AG04450 (cell line): ENCODE measurements at regions not wholly inside any gene's neighbourhood (a gene's known extent, or its start where the extent isn't known, plus 50 kb on each side); places are given as distances from the start of the nearest gene placed in this dataset.

Source experiments
- CTCF ChIA-PET: fragments of 300-600, 350-600 bp; formaldehyde crosslinking; extraction: SDS; loops from one replicate; lab custom pipeline; 2022; ENCODE audit warnings: antibody characterized with exemption, inconsistent platforms; lab: Charles Lee
- POLR2A ChIA-PET: fragments of 350-600 bp; formaldehyde crosslinking; extraction: SDS; loops from one replicate; lab custom pipeline; 2021; ENCODE audit warnings: antibody characterized with exemption, inconsistent platforms; lab: Yijun Ruan, JAX
- DNase-seq: peaks from one replicate; pipeline ENCODE4 v3.0.0-alpha.2; 2011; ENCODE audit warnings: low read depth, low spot score
- H3K27ac ChIP-seq: one replicate; pipeline ENCODE4 v1.5.1; 2012; ENCODE audit warnings: low read depth, low read length, control low read depth
- H3K27me3 ChIP-seq: one replicate; pipeline ENCODE4 v1.6.0; 2012; ENCODE audit warnings: low read length; ENCODE audit not compliant: control insufficient read depth, insufficient read depth
- H3K4me3 ChIP-seq: 2 replicates; pipeline ENCODE4 v1.5.1; 2011; ENCODE audit warnings: mild to moderate bottlenecking, low read depth, low read length, control low read depth
- H3K9me3 ChIP-seq: 2 replicates; pipeline ENCODE4 v1.5.1; 2012; ENCODE audit warnings: low read length; ENCODE audit not compliant: control insufficient read depth, insufficient read depth
- TF ChIP-seq, protein P1 (sequence below): IDR thresholded peaks from 2 replicates; pipeline ENCODE4 v1.5.1; 2011; ENCODE audit warnings: low read depth, low read length, control low read depth, inconsistent platforms

DNA sequence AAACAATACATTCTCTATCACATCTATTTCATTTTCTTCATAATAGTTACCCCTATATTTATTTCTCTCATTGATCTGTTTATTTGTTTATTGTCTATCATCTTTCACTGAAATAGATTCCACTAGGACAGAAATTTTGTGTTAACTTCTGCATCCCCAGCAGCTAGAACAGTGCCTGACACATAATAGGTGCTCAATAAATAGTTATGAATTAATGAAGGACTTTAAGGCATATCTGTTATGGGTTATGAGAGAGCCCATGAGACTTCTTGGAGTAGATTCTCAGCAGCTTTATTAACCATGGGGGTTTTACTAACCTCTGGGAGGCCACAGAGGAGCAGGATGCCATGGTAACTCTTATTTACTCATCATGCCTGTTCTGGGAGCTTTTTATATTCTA, 144.6 kb downstream of the CDC42EP3 start:
- DNase-seq: no peak
- no peak overlapping the region for H3K4me3 ChIP-seq
- no peaks in the 10 kb centered on the region for H3K9me3 ChIP-seq
- TF ChIP-seq, protein P1, sequence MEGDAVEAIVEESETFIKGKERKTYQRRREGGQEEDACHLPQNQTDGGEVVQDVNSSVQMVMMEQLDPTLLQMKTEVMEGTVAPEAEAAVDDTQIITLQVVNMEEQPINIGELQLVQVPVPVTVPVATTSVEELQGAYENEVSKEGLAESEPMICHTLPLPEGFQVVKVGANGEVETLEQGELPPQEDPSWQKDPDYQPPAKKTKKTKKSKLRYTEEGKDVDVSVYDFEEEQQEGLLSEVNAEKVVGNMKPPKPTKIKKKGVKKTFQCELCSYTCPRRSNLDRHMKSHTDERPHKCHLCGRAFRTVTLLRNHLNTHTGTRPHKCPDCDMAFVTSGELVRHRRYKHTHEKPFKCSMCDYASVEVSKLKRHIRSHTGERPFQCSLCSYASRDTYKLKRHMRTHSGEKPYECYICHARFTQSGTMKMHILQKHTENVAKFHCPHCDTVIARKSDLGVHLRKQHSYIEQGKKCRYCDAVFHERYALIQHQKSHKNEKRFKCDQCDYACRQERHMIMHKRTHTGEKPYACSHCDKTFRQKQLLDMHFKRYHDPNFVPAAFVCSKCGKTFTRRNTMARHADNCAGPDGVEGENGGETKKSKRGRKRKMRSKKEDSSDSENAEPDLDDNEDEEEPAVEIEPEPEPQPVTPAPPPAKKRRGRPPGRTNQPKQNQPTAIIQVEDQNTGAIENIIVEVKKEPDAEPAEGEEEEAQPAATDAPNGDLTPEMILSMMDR: no peak
- H3K27me3 ChIP-seq: no peaks in the 10 kb centered on the region
- CTCF ChIA-PET: no interaction called here
- POLR2A ChIA-PET: no interaction called here
- no peak overlapping the region for H3K27ac ChIP-seq

DNA sequence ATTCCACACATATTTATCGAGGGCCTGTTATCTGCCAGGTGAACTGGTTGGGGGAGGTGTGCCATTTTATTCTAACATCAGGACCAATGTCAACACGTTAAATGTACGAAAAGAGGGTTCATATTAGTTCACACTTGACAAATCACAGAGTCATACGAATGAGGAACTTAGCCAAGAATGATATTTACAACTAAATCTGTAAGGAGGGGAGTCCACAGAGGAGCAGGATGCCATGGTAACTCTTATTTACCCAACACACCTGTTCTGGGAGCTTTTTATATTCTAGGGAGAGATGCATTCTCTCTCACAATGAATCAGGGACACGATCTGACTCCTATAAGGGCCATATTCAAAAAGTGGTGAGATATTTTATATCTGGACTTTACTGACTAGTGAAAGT, 144.1 kb downstream of the CDC42EP3 start:
- Histone ChIP-seq H3K9me3 (no peaks in the 10 kb centered on the region), H3K27me3 (no peaks in the 10 kb centered on the region), H3K4me3 (no peak overlapping the region), H3K27ac (no peak overlapping the region)
- TF ChIP-seq, protein P1: no peak
- ChIA-PET CTCF (no interaction called here), POLR2A (no interaction called here)
- no peak for DNase-seq

DNA sequence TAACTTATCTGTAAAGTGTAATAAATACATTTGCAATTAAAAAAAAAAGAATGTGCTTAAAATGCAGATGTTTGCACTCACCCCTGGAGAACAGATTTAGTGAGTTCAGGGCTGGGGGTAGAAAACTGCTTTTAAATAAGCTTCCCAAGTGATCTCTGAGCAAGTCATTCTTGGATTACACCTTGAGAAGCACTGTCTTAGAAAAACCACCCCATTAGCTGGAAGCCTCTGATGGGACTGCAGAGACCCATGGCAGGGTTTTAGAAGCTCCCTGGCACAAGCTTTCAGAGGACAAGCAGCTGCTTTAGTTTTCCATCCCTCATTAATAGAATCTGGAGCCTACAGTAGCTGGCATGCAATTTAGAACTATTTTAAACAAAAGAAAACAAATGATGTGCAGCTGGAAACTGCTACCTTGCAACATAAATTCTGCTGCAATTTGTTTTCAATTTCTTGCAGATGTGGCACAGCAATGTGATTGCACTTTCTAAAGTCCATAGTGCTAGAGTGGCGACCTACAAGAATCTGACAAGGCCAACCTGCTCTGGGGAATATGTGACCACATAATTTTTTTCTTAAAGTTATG, 141.5 kb downstream of the CDC42EP3 start:
- H3K9me3 ChIP-seq: no peaks in the 10 kb centered on the region
- H3K4me3 ChIP-seq: no peak overlapping the region
- ChIA-PET POLR2A (interaction anchor here (0.7 kb wide), 1 partner anchor 29 kb away, joined by 3 read pairs; no protein-coding TSS in a partner anchor), CTCF (interaction anchor here (1.3 to 1.7 kb wide), 2 partner anchors 115 to 347 kb away, joined by 4 to 7 read pairs; no protein-coding TSS in a partner anchor)
- DNase-seq: no peak
- no peak overlapping the region for H3K27ac ChIP-seq
- no peaks in the 10 kb centered on the region for H3K27me3 ChIP-seq
- TF ChIP-seq, protein P1: no peak

DNA sequence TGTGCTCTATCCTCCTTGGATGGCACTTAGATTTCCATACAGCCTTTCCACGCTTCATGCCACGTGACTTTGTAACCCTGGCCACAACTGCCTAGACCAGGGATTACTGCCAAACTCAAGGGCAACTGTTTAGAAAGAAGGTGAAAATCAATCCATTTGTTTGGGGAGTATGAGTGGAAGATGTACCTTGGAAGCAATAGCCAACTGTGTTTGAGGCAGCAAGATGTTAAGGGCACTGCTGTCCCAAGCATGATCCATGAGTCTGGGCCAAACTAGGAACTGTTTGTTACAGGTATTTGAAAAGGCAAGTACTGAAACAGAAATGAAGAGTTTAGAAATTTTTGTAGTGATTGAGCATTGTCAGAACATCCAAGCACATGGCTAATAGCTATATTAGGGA, 138.9 kb downstream of the CDC42EP3 start:
- H3K27me3 ChIP-seq: no peaks in the 10 kb centered on the region
- H3K27ac ChIP-seq: no peak overlapping the region
- no peak for DNase-seq
- no peaks in the 10 kb centered on the region; the same call in 1 of the 2 replicates for H3K9me3 ChIP-seq
- POLR2A ChIA-PET: no interaction called here
- TF ChIP-seq, protein P1: no peak
- no peak overlapping the region for H3K4me3 ChIP-seq
- CTCF ChIA-PET: no interaction called here

DNA sequence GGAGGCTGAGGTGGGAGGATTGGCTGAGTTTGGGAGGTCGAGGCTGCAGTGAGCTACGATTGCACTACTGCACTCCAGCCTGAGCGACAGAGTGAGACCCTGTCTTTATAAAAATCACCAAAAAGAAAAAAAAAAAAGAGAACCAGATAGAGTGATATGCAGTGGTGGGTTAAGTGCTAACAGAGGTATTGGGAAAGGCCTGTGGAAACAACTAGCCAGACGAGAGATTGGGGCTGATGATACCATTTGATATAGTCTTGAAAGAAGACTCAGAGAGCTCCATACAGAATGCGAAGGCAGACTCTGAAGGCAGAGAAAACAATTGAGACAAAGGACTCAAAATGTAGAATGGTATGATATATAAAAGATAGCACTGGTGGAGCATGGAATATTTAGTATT, 134.1 kb downstream of the CDC42EP3 start:
- Histone ChIP-seq H3K27me3 (no peaks in the 10 kb centered on the region), H3K4me3 (no peak overlapping the region), H3K9me3 (no peaks in the 10 kb centered on the region; the same call in 1 of the 2 replicates), H3K27ac (no peak overlapping the region)
- ChIA-PET CTCF (interaction anchor here (0.7 to 1.2 kb wide), 3 partner anchors 12 to 296 kb away, joined by 3 read pairs; no protein-coding TSS in a partner anchor), POLR2A (no interaction called here)
- DNase-seq: no peak
- TF ChIP-seq, protein P1: no peak
